ENCODE measurements at regions not wholly inside any gene's neighbourhood (a gene's known extent, or its start where the extent isn't known, plus 50 kb on each side); places are given as distances from the start of the nearest gene placed in this dataset.

- intact Hi-C loops (cut with DNase I) = no loop called here
- Histone ChIP-seq H3K4me1 (no peaks in the 10 kb centered on the region), H3K27me3 (no peaks in the 10 kb centered on the region), H3K36me3 (no peaks in the 10 kb centered on the region), H3K9me3 (no peaks in the 10 kb centered on the region), H3K4me3 (replicated peaks in 1 of 3) (no peak overlapping the region), H3K27ac (no peak overlapping the region)
- 48 to 58% methylated on average over 2 of the region's 2 CpGs for WGBS, 2 donors
- DNase-seq = no peak
- no peak for TF ChIP-seq POLR2A (IDR thresholded peaks at IDR 0.05)
- TF ChIP-seq, protein P1, sequence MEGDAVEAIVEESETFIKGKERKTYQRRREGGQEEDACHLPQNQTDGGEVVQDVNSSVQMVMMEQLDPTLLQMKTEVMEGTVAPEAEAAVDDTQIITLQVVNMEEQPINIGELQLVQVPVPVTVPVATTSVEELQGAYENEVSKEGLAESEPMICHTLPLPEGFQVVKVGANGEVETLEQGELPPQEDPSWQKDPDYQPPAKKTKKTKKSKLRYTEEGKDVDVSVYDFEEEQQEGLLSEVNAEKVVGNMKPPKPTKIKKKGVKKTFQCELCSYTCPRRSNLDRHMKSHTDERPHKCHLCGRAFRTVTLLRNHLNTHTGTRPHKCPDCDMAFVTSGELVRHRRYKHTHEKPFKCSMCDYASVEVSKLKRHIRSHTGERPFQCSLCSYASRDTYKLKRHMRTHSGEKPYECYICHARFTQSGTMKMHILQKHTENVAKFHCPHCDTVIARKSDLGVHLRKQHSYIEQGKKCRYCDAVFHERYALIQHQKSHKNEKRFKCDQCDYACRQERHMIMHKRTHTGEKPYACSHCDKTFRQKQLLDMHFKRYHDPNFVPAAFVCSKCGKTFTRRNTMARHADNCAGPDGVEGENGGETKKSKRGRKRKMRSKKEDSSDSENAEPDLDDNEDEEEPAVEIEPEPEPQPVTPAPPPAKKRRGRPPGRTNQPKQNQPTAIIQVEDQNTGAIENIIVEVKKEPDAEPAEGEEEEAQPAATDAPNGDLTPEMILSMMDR (IDR thresholded peaks at IDR 0.05) = peak in 1 of 6 experiments; percentile 32
Measured at GRCh38 chr1:95309031-95309471, 75.0 kb downstream of the RWDD3 start.

- H3K27me3 ChIP-seq = no peaks in the 10 kb centered on the region
- H3K4me3 ChIP-seq (replicated peaks in 1 of 3) = no peak overlapping the region
- 35 to 41% methylated on average over 7 of the region's 7 CpGs for WGBS, 2 donors
- TF ChIP-seq, protein P1 (IDR thresholded peaks at IDR 0.05) = no peak
- no peak for TF ChIP-seq POLR2A (IDR thresholded peaks at IDR 0.05)
- H3K27ac ChIP-seq = no peak overlapping the region
- no peaks in the 10 kb centered on the region for H3K9me3 ChIP-seq
- no peaks in the 10 kb centered on the region for H3K4me1 ChIP-seq
- intact Hi-C loops (cut with DNase I) = no loop called here
- no peaks in the 10 kb centered on the region for H3K36me3 ChIP-seq
- DNase-seq = no peak
Measured at GRCh38 chr1:95311014-95311413, 77.0 kb downstream of the RWDD3 start.

DNA sequence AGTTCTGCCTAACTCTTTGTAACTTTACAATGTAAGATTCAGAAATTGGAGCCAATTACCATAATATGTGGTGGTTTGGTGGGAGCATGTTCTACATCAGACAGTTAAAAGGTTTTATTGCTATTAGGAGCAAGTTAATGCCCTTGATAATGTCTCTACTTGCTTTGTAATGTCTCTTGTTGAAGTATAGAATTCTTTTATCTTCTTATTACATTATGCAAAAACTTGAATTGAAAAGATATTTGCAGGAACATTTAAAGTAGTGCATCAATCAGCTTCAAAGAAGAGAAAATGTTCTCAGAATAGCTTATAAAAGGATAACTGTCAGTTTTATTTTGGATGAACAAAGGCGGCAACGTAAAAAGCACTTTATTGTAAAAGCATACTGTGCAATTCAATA is 77.8 kb downstream of the RWDD3 start:
- Histone ChIP-seq H3K27me3 (no peaks in the 10 kb centered on the region), H3K36me3 (no peaks in the 10 kb centered on the region), H3K27ac (no peak overlapping the region), H3K9me3 (no peaks in the 10 kb centered on the region), H3K4me1 (no peaks in the 10 kb centered on the region), H3K4me3 (replicated peaks in 1 of 3) (no peak overlapping the region)
- TF ChIP-seq, protein P1 (IDR thresholded peaks at IDR 0.05) = no peak
- no peak for TF ChIP-seq POLR2A (IDR thresholded peaks at IDR 0.05)
- WGBS, 2 donors = 90 to 91% methylated on average over 2 of the region's 2 CpGs
- intact Hi-C loops (cut with DNase I) = no loop called here
- no peak for DNase-seq

DNA sequence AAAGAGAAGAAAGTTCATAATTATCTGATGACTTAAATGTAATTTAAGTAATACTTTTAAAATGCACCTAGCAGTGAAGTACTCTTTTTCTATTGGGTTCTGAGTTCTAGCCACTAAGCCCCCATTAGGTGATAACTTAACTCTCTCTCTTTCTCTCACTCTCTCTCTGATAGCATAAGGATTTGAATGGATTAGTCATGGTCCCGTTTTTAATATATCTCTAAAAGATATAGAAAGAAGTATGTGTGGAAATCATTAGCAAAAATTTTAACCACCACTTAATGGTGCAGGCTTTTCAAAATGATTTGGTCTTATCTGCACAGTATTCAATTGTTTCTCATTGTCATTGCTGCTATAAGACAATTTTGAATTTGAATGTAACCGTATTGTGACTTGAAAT is 78.2 kb downstream of the RWDD3 start:
- no peak for DNase-seq
- Histone ChIP-seq H3K4me3 (replicated peaks in 1 of 3) (no peak overlapping the region), H3K4me1 (no peaks in the 10 kb centered on the region), H3K27me3 (no peaks in the 10 kb centered on the region), H3K36me3 (no peaks in the 10 kb centered on the region), H3K9me3 (no peaks in the 10 kb centered on the region), H3K27ac (no peak overlapping the region)
- TF ChIP-seq, protein P1 (IDR thresholded peaks at IDR 0.05) = no peak
- no peak for TF ChIP-seq POLR2A (IDR thresholded peaks at IDR 0.05)
- intact Hi-C loops (cut with DNase I) = no loop called here
- 73 to 80% methylated on average over 2 of the region's 2 CpGs for WGBS, 2 donors

- Histone ChIP-seq H3K27ac (no peak overlapping the region), H3K4me1 (no peaks in the 10 kb centered on the region), H3K27me3 (no peaks in the 10 kb centered on the region), H3K9me3 (no peaks in the 10 kb centered on the region), H3K4me3 (replicated peaks in 1 of 3) (no peak overlapping the region), H3K36me3 (no peaks in the 10 kb centered on the region)
- intact Hi-C loops (cut with DNase I) = no loop called here
- no peak for DNase-seq
- 74 to 78% methylated on average over 3 of the region's 3 CpGs for WGBS, 2 donors
- TF ChIP-seq, protein P1 (IDR thresholded peaks at IDR 0.05) = no peak
- TF ChIP-seq POLR2A (IDR thresholded peaks at IDR 0.05) = no peak
Measured at GRCh38 chr1:95313527-95313926, 79.5 kb downstream of the RWDD3 start.

All from thyroid gland (tissue), 4 donors.